Activated naive CD4-positive, alpha-beta T cell treated with anti-CD3 and anti-CD28 coated beads for 36 hours (primary cell): ENCODE measurements at regions not wholly inside any gene's neighbourhood (a gene's known extent, or its start where the extent isn't known, plus 50 kb on each side); places are given as distances from the start of the nearest gene placed in this dataset.

Experiments
- CTCF ChIA-PET: fragments of 350-600 bp; sonication (Branson Sonifier 250); formaldehyde crosslinking; loops from one replicate; lab custom pipeline; 2021; ENCODE audit warnings: antibody characterized with exemption; lab: Charles Lee
- DNase-seq: peaks from one replicate; pipeline ENCODE4 v3.0.0-alpha.2; 2020
- H3K27ac Mint-ChIP-seq: one replicate; pipeline ENCODE4 v1.8.0; 2021; ENCODE audit warnings: mild to moderate bottlenecking, mixed read lengths
- H3K27me3 Mint-ChIP-seq: one replicate; pipeline ENCODE4 v1.8.0; 2021; ENCODE audit warnings: low read depth, mixed read lengths
- H3K36me3 Mint-ChIP-seq: one replicate; pipeline ENCODE4 v1.8.0; 2021; ENCODE audit warnings: low read depth, mixed read lengths
- H3K4me1 Mint-ChIP-seq: one replicate; pipeline ENCODE4 v1.8.0; 2021; ENCODE audit warnings: low read depth, mixed read lengths
- H3K4me3 Mint-ChIP-seq: one replicate; pipeline ENCODE4 v1.8.0; 2021; ENCODE audit warnings: mild to moderate bottlenecking, moderate library complexity, mixed read lengths
- H3K9me3 Mint-ChIP-seq: one replicate; pipeline ENCODE4 v1.8.0; 2021; ENCODE audit warnings: mixed read lengths
- intact Hi-C: fragments of 100-400 bp; cut with micrococcal nuclease; formaldehyde crosslinking; loops from one replicate; pipeline ENCODE4 v1.15.1; 2023

- Mint-ChIP-seq H3K4me1 (no peaks in the 10 kb centered on the region), H3K27ac (no peak overlapping the region), H3K4me3 (no peak overlapping the region), H3K36me3 (peaks cover 2% of the 10 kb centered on the region), H3K9me3 (peaks cover 11% of the 10 kb centered on the region), H3K27me3 (peaks cover 19% of the 10 kb centered on the region)
- no peak for DNase-seq
- intact Hi-C loops, result no loop called here
- CTCF ChIA-PET, result interaction anchor here (0.6 kb wide), 1 partner anchor 824 kb away, joined by 3 read pairs; no protein-coding TSS in a partner anchor
Observed at GRCh38 chr13:106343836-106344235, 191.6 kb downstream of the EFNB2 start.

GRCh38 chr13:106340249-106340648 lies 195.2 kb downstream of the EFNB2 start:
- H3K36me3 Mint-ChIP-seq, result peaks cover 2% of the 10 kb centered on the region
- CTCF ChIA-PET, result interaction anchor here (0.8 to 1.2 kb wide), 3 partner anchors 9 to 196 kb away, joined by 3 to 4 read pairs (median 3); partner anchors contain the start of gene EFNB2
- no peak overlapping the region for H3K4me3 Mint-ChIP-seq
- intact Hi-C loops, result no loop called here
- peaks cover 7% of the 10 kb centered on the region for H3K27me3 Mint-ChIP-seq
- peaks cover 11% of the 10 kb centered on the region for H3K9me3 Mint-ChIP-seq
- no peaks in the 10 kb centered on the region for H3K4me1 Mint-ChIP-seq
- no peak for DNase-seq
- no peak overlapping the region for H3K27ac Mint-ChIP-seq

GRCh38 chr13:106337096-106337850 lies 198.2 kb downstream of the EFNB2 start:
- Mint-ChIP-seq H3K27me3 (peaks cover 4% of the 10 kb centered on the region), H3K4me1 (no peaks in the 10 kb centered on the region), H3K27ac (no peak overlapping the region), H3K9me3 (peaks cover 11% of the 10 kb centered on the region), H3K4me3 (no peak overlapping the region), H3K36me3 (peaks cover 2% of the 10 kb centered on the region)
- no peak for DNase-seq
- CTCF ChIA-PET, result no interaction called here
- intact Hi-C loops, result no loop called here

- Mint-ChIP-seq H3K27me3 (peaks cover 3% of the 10 kb centered on the region), H3K4me3 (no peak overlapping the region), H3K9me3 (peaks cover 11% of the 10 kb centered on the region), H3K4me1 (no peaks in the 10 kb centered on the region), H3K27ac (no peak overlapping the region), H3K36me3 (peaks cover 2% of the 10 kb centered on the region)
- CTCF ChIA-PET, result no interaction called here
- intact Hi-C loops, result no loop called here
- DNase-seq, result no peak
Observed at GRCh38 chr13:106336668-106337067, 198.8 kb downstream of the EFNB2 start.

GRCh38 chr13:106332621-106333020 lies 202.8 kb downstream of the EFNB2 start:
- Mint-ChIP-seq H3K36me3 (no peaks in the 10 kb centered on the region), H3K4me3 (no peak overlapping the region), H3K4me1 (no peaks in the 10 kb centered on the region), H3K27ac (no peak overlapping the region), H3K27me3 (peaks cover 5% of the 10 kb centered on the region), H3K9me3 (no peaks in the 10 kb centered on the region)
- intact Hi-C loops, result no loop called here
- DNase-seq, result no peak
- CTCF ChIA-PET, result no interaction called here

- Mint-ChIP-seq H3K36me3 (no peaks in the 10 kb centered on the region), H3K4me1 (no peaks in the 10 kb centered on the region), H3K27me3 (peaks cover 5% of the 10 kb centered on the region), H3K4me3 (no peak overlapping the region), H3K27ac (no peak overlapping the region), H3K9me3 (no peaks in the 10 kb centered on the region)
- DNase-seq, result no peak
- intact Hi-C loops, result no loop called here
- CTCF ChIA-PET, result interaction anchor here (1.0 kb wide), 1 partner anchor 9 kb away, joined by 3 read pairs; no protein-coding TSS in a partner anchor
Observed at GRCh38 chr13:106331116-106331515, 204.3 kb downstream of the EFNB2 start.

- CTCF ChIA-PET, result no interaction called here
- H3K4me1 Mint-ChIP-seq, result no peaks in the 10 kb centered on the region
- intact Hi-C loops, result no loop called here
- no peak overlapping the region for H3K27ac Mint-ChIP-seq
- H3K27me3 Mint-ChIP-seq, result peaks cover 5% of the 10 kb centered on the region
- DNase-seq, result no peak
- no peaks in the 10 kb centered on the region for H3K36me3 Mint-ChIP-seq
- no peak overlapping the region for H3K4me3 Mint-ChIP-seq
- no peaks in the 10 kb centered on the region for H3K9me3 Mint-ChIP-seq
Observed at GRCh38 chr13:106329941-106330340, 205.5 kb downstream of the EFNB2 start.

GRCh38 chr13:106326751-106327150 lies 208.7 kb downstream of the EFNB2 start:
- no peak for DNase-seq
- intact Hi-C loops, result no loop called here
- Mint-ChIP-seq H3K4me1 (no peaks in the 10 kb centered on the region), H3K27me3 (peaks cover 5% of the 10 kb centered on the region), H3K36me3 (no peaks in the 10 kb centered on the region), H3K9me3 (peaks cover 11% of the 10 kb centered on the region), H3K27ac (no peak overlapping the region), H3K4me3 (no peak overlapping the region)
- CTCF ChIA-PET, result no interaction called here

- no peak for DNase-seq
- H3K27me3 Mint-ChIP-seq, result peaks cover 3% of the 10 kb centered on the region
- H3K36me3 Mint-ChIP-seq, result no peaks in the 10 kb centered on the region
- intact Hi-C loops, result no loop called here
- no peaks in the 10 kb centered on the region for H3K4me1 Mint-ChIP-seq
- no peak overlapping the region for H3K4me3 Mint-ChIP-seq
- CTCF ChIA-PET, result interaction anchor here (0.8 kb wide), 1 partner anchor 15 kb away, joined by 3 read pairs; no protein-coding TSS in a partner anchor
- H3K27ac Mint-ChIP-seq, result no peak overlapping the region
- peaks cover 13% of the 10 kb centered on the region for H3K9me3 Mint-ChIP-seq
Observed at GRCh38 chr13:106324444-106324843, 211.0 kb downstream of the EFNB2 start.

- CTCF ChIA-PET, result no interaction called here
- intact Hi-C loops, result no loop called here
- no peak overlapping the region for H3K4me3 Mint-ChIP-seq
Observed at GRCh38 chr13:106322628-106323027, 212.8 kb downstream of the EFNB2 start.

GRCh38 chr13:106318941-106319411 lies 216.5 kb downstream of the EFNB2 start:
- H3K4me1 Mint-ChIP-seq, result no peaks in the 10 kb centered on the region
- intact Hi-C loops, result no loop called here
- no peaks in the 10 kb centered on the region for H3K36me3 Mint-ChIP-seq
- CTCF ChIA-PET, result no interaction called here
- H3K27ac Mint-ChIP-seq, result no peak overlapping the region
- peaks cover 9% of the 10 kb centered on the region for H3K9me3 Mint-ChIP-seq
- H3K4me3 Mint-ChIP-seq, result no peak overlapping the region
- no peak for DNase-seq
- no peaks in the 10 kb centered on the region for H3K27me3 Mint-ChIP-seq

More at GRCh38 chr13:106322628-106323027, 212.8 kb downstream of the EFNB2 start:
- H3K27me3 Mint-ChIP-seq, result no peaks in the 10 kb centered on the region
- no peaks in the 10 kb centered on the region for H3K4me1 Mint-ChIP-seq
- DNase-seq, result no peak
- H3K9me3 Mint-ChIP-seq, result peaks cover 13% of the 10 kb centered on the region
- no peak overlapping the region for H3K27ac Mint-ChIP-seq
- no peaks in the 10 kb centered on the region for H3K36me3 Mint-ChIP-seq

- no peak overlapping the region for H3K27ac Mint-ChIP-seq
Observed at GRCh38 chr13:106314417-106314816, 221.0 kb downstream of the EFNB2 start.

GRCh38 chr13:106311004-106311403 lies 224.5 kb downstream of the EFNB2 start:
- no peaks in the 10 kb centered on the region for H3K36me3 Mint-ChIP-seq
- CTCF ChIA-PET, result no interaction called here
- peaks cover 4% of the 10 kb centered on the region for H3K9me3 Mint-ChIP-seq
- intact Hi-C loops, result no loop called here
- no peak overlapping the region for H3K27ac Mint-ChIP-seq
- H3K4me1 Mint-ChIP-seq, result no peaks in the 10 kb centered on the region
- peaks cover 2% of the 10 kb centered on the region for H3K27me3 Mint-ChIP-seq
- H3K4me3 Mint-ChIP-seq, result no peak overlapping the region
- DNase-seq, result no peak

More at GRCh38 chr13:106314417-106314816, 221.0 kb downstream of the EFNB2 start:
- H3K9me3 Mint-ChIP-seq, result no peaks in the 10 kb centered on the region
- CTCF ChIA-PET, result no interaction called here
- H3K36me3 Mint-ChIP-seq, result no peaks in the 10 kb centered on the region
- no peak overlapping the region for H3K4me3 Mint-ChIP-seq
- intact Hi-C loops, result no loop called here
- H3K27me3 Mint-ChIP-seq, result no peaks in the 10 kb centered on the region
- no peaks in the 10 kb centered on the region for H3K4me1 Mint-ChIP-seq
- DNase-seq, result no peak
